ENCODE measurements at regions not wholly inside any gene's neighbourhood (a gene's known extent, or its start where the extent isn't known, plus 50 kb on each side); places are given as distances from the start of the nearest gene placed in this dataset.

GRCh38 chr9:69987457-69987856 lies 56.2 kb upstream of the MAMDC2 start:
- no peak for TF ChIP-seq CTCF (IDR thresholded peaks at IDR 0.05)
- TF ChIP-seq POLR2A (IDR thresholded peaks at IDR 0.05): no peak

Measured in body of pancreas (tissue), 4 donors.